ENCODE measurements at regions not wholly inside any gene's neighbourhood (a gene's known extent, or its start where the extent isn't known, plus 50 kb on each side); places are given as distances from the start of the nearest gene placed in this dataset.

GRCh38 chr15:69723404-69724096 lies 270.9 kb downstream of the RPLP1 start:
- no peaks in the 10 kb centered on the region for H3K79me2 ChIP-seq (ENCODE audit: control insufficient read depth, insufficient read depth, low read length)
- FAIRE-seq (no peak), DNase-seq (ENCODE audit: low read depth, low spot score) (no peak)
- dilution Hi-C loops (cut with MboI; ENCODE audit: extremely low pct_ligation_motif_present, low sequenced_read_pairs) = no loop called here
- TF ChIP-seq EZH2 (IDR thresholded peaks at IDR 0.05; ENCODE audit: low read length) = no peak
- no peak for TF ChIP-seq CTCF (optimal IDR thresholded peaks at IDR 0.05 in 1 of 3, IDR thresholded peaks at IDR 0.05 in 1 of 3, conservative IDR thresholded peaks at IDR 0.05 in 1 of 3; ENCODE audit: extremely low read depth in 1 of 3, insufficient read depth in 2 of 3, low read length in 3 of 3)
- no peaks in the 10 kb centered on the region for H3K9me3 ChIP-seq (ENCODE audit: control insufficient read depth, low read depth, low read length)
- peaks cover 7% of the 10 kb centered on the region for H3K4me1 ChIP-seq (ENCODE audit: control insufficient read depth, extremely low read depth, insufficient read depth, low read length)
- no peaks in the 10 kb centered on the region for H3K36me3 ChIP-seq (ENCODE audit: control insufficient read depth in 2 of 2, extremely low read depth in 1 of 2, insufficient read depth in 2 of 2, low read length in 2 of 2)
- H2AFZ ChIP-seq (ENCODE audit: control insufficient read depth, low read length) = no peak overlapping the region
- H3K9ac ChIP-seq (ENCODE audit: control insufficient read depth, extremely low read depth, insufficient read depth, low read length) = no peak overlapping the region
- no peaks in the 10 kb centered on the region for H4K20me1 ChIP-seq (ENCODE audit: control insufficient read depth, extremely low read depth, insufficient read depth, low read length)
- no peak overlapping the region for H3K4me3 ChIP-seq (ENCODE audit: control insufficient read depth in 2 of 3, extremely low read depth in 1 of 3, insufficient read depth in 2 of 3, low read depth in 1 of 3, low read length in 3 of 3)
- H3K9me1 ChIP-seq (ENCODE audit: control insufficient read depth, extremely low read depth, insufficient read depth, low read length) = no peaks in the 10 kb centered on the region
- no peak overlapping the region for H3K4me2 ChIP-seq (ENCODE audit: control insufficient read depth, extremely low read depth, insufficient read depth, low read depth, low read length)
- H3K27ac ChIP-seq (ENCODE audit: control insufficient read depth, insufficient read depth, low read length) = no peak overlapping the region
- H3K27me3 ChIP-seq (ENCODE audit: control insufficient read depth, extremely low read depth, insufficient read depth, low read length) = peaks cover 72% of the 10 kb centered on the region

- Histone ChIP-seq H3K9me3 (ENCODE audit: control insufficient read depth, low read depth, low read length) (no peaks in the 10 kb centered on the region), H3K27ac (ENCODE audit: control insufficient read depth, insufficient read depth, low read length) (no peak overlapping the region), H4K20me1 (ENCODE audit: control insufficient read depth, extremely low read depth, insufficient read depth, low read length) (no peaks in the 10 kb centered on the region), H2AFZ (ENCODE audit: control insufficient read depth, low read length) (no peak overlapping the region), H3K4me3 (ENCODE audit: control insufficient read depth in 2 of 3, extremely low read depth in 1 of 3, insufficient read depth in 2 of 3, low read depth in 1 of 3, low read length in 3 of 3) (no peak overlapping the region), H3K79me2 (ENCODE audit: control insufficient read depth, insufficient read depth, low read length) (no peaks in the 10 kb centered on the region), H3K9ac (ENCODE audit: control insufficient read depth, extremely low read depth, insufficient read depth, low read length) (no peak overlapping the region), H3K36me3 (ENCODE audit: control insufficient read depth in 2 of 2, extremely low read depth in 1 of 2, insufficient read depth in 2 of 2, low read length in 2 of 2) (no peaks in the 10 kb centered on the region), H3K9me1 (ENCODE audit: control insufficient read depth, extremely low read depth, insufficient read depth, low read length) (no peaks in the 10 kb centered on the region), H3K27me3 (ENCODE audit: control insufficient read depth, extremely low read depth, insufficient read depth, low read length) (peaks cover 66% of the 10 kb centered on the region), H3K4me1 (ENCODE audit: control insufficient read depth, extremely low read depth, insufficient read depth, low read length) (peaks cover 7% of the 10 kb centered on the region), H3K4me2 (ENCODE audit: control insufficient read depth, extremely low read depth, insufficient read depth, low read depth, low read length) (no peak overlapping the region)
- dilution Hi-C loops (cut with MboI; ENCODE audit: extremely low pct_ligation_motif_present, low sequenced_read_pairs) = no loop called here
- DNase-seq (ENCODE audit: low read depth, low spot score) = no peak
- TF ChIP-seq CTCF (optimal IDR thresholded peaks at IDR 0.05 in 1 of 3, IDR thresholded peaks at IDR 0.05 in 1 of 3, conservative IDR thresholded peaks at IDR 0.05 in 1 of 3; ENCODE audit: extremely low read depth in 1 of 3, insufficient read depth in 2 of 3, low read length in 3 of 3) (no peak), EZH2 (IDR thresholded peaks at IDR 0.05; ENCODE audit: low read length) (no peak)
- no peak for FAIRE-seq
Observed at GRCh38 chr15:69724333-69724732, 271.7 kb downstream of the RPLP1 start.

All from keratinocyte (primary cell).